ENCODE measurements at regions not wholly inside any gene's neighbourhood (a gene's known extent, or its start where the extent isn't known, plus 50 kb on each side); places are given as distances from the start of the nearest gene placed in this dataset.

- no peak for TF ChIP-seq CTCF (IDR thresholded peaks at IDR 0.05)
- TF ChIP-seq RFX5 (IDR thresholded peaks at IDR 0.05; ENCODE audit: low read length) = no peak
- TF ChIP-seq SMC3 (IDR thresholded peaks at IDR 0.05; ENCODE audit: low read depth, low read length) = no peak
Observed at GRCh38 chr6:26194329-26194701, 107.1 kb downstream of the HFE start.

Measured in SK-N-SH (cell line).